ENCODE measurements at regions not wholly inside any gene's neighbourhood (a gene's known extent, or its start where the extent isn't known, plus 50 kb on each side); places are given as distances from the start of the nearest gene placed in this dataset.

- no peaks in the 10 kb centered on the region for H3K36me3 ChIP-seq (replicated peaks)
- H3K27ac ChIP-seq: no peak overlapping the region
- H3K4me3 ChIP-seq (ENCODE audit: low read depth, low read length): no peak overlapping the region
- no peak for TF ChIP-seq CTCF (IDR thresholded peaks at IDR 0.05; ENCODE audit: low read depth, low read length, missing control alignments)
- no peaks in the 10 kb centered on the region for H3K27me3 ChIP-seq (replicated peaks)
- no peak for DNase-seq
- in situ Hi-C loops (cut with HindIII; ENCODE audit: low pct_ligation_motif_present, low sequenced_read_pairs): no loop called here
Observed at GRCh38 chr7:113652501-113652900, 266.3 kb downstream of the PPP1R3A start.

GRCh38 chr7:113649556-113649955 is 269.3 kb downstream of the PPP1R3A start:
- TF ChIP-seq CTCF (IDR thresholded peaks at IDR 0.05; ENCODE audit: low read depth, low read length, missing control alignments): no peak
- DNase-seq: no peak
- Histone ChIP-seq H3K36me3 (replicated peaks) (no peaks in the 10 kb centered on the region), H3K27ac (no peak overlapping the region), H3K4me3 (ENCODE audit: low read depth, low read length) (no peak overlapping the region), H3K27me3 (replicated peaks) (no peaks in the 10 kb centered on the region)
- in situ Hi-C loops (cut with HindIII; ENCODE audit: low pct_ligation_motif_present, low sequenced_read_pairs): no loop called here

- no peak for DNase-seq
- Histone ChIP-seq H3K27ac (no peak overlapping the region), H3K4me3 (ENCODE audit: low read depth, low read length) (no peak overlapping the region), H3K36me3 (replicated peaks) (no peaks in the 10 kb centered on the region), H3K27me3 (replicated peaks) (no peaks in the 10 kb centered on the region)
- in situ Hi-C loops (cut with HindIII; ENCODE audit: low pct_ligation_motif_present, low sequenced_read_pairs): no loop called here
- TF ChIP-seq CTCF (IDR thresholded peaks at IDR 0.05; ENCODE audit: low read depth, low read length, missing control alignments): no peak
Observed at GRCh38 chr7:113639221-113639620, 279.6 kb downstream of the PPP1R3A start.

- Histone ChIP-seq H3K36me3 (replicated peaks) (no peaks in the 10 kb centered on the region), H3K4me3 (ENCODE audit: low read depth, low read length) (no peak overlapping the region), H3K27ac (peak overlapping the region; percentile 8), H3K27me3 (replicated peaks) (no peaks in the 10 kb centered on the region)
- peak; percentile 71 for DNase-seq
- in situ Hi-C loops (cut with HindIII; ENCODE audit: low pct_ligation_motif_present, low sequenced_read_pairs): no loop called here
- TF ChIP-seq CTCF (IDR thresholded peaks at IDR 0.05; ENCODE audit: low read depth, low read length, missing control alignments): no peak
Observed at GRCh38 chr7:113636727-113637421, 281.9 kb downstream of the PPP1R3A start.

- Histone ChIP-seq H3K36me3 (replicated peaks) (no peaks in the 10 kb centered on the region), H3K27me3 (replicated peaks) (no peaks in the 10 kb centered on the region), H3K4me3 (ENCODE audit: low read depth, low read length) (no peak overlapping the region), H3K27ac (no peak overlapping the region)
- in situ Hi-C loops (cut with HindIII; ENCODE audit: low pct_ligation_motif_present, low sequenced_read_pairs): no loop called here
- TF ChIP-seq CTCF (IDR thresholded peaks at IDR 0.05; ENCODE audit: low read depth, low read length, missing control alignments): no peak
- DNase-seq: no peak
Observed at GRCh38 chr7:113635492-113635891, 283.3 kb downstream of the PPP1R3A start.

- no peak for DNase-seq
- in situ Hi-C loops (cut with HindIII; ENCODE audit: low pct_ligation_motif_present, low sequenced_read_pairs): no loop called here
- H3K36me3 ChIP-seq (replicated peaks): no peaks in the 10 kb centered on the region
- H3K27ac ChIP-seq: no peak overlapping the region
- no peak for TF ChIP-seq CTCF (IDR thresholded peaks at IDR 0.05; ENCODE audit: low read depth, low read length, missing control alignments)
- no peak overlapping the region for H3K4me3 ChIP-seq (ENCODE audit: low read depth, low read length)
- H3K27me3 ChIP-seq (replicated peaks): no peaks in the 10 kb centered on the region
Observed at GRCh38 chr7:113633073-113633472, 285.7 kb downstream of the PPP1R3A start.

Measured in brain microvascular endothelial cell (primary cell).